HG03460 (cell line): ENCODE measurements at regions not wholly inside any gene's neighbourhood (a gene's known extent, or its start where the extent isn't known, plus 50 kb on each side); places are given as distances from the start of the nearest gene placed in this dataset.

Source experiments
- ATAC-seq: cut with Tn5 transposase; IDR thresholded peaks from one replicate; pipeline ENCODE4 v1.9.1; 2021; ENCODE audit not compliant: unreplicated experiment

GRCh38 chr2:123040506-123040905 lies 984.6 kb upstream of the CNTNAP5 start:
- ATAC-seq = no peak

GRCh38 chr2:123043458-123043857 lies 981.6 kb upstream of the CNTNAP5 start:
- no peak for ATAC-seq

- ATAC-seq = no peak
These were observed 979.4 kb upstream of the CNTNAP5 start for GRCh38 chr2:123045713-123046112.

- no peak for ATAC-seq
These were observed 977.9 kb upstream of the CNTNAP5 start for GRCh38 chr2:123047186-123047585.

GRCh38 chr2:123051136-123051535 lies 974.0 kb upstream of the CNTNAP5 start:
- ATAC-seq = no peak

GRCh38 chr2:123061534-123061933 lies 963.6 kb upstream of the CNTNAP5 start:
- no peak for ATAC-seq

GRCh38 chr2:123073371-123073770 lies 951.7 kb upstream of the CNTNAP5 start:
- no peak for ATAC-seq

- ATAC-seq = no peak
These were observed 951.1 kb upstream of the CNTNAP5 start for GRCh38 chr2:123073956-123074355.

- no peak for ATAC-seq
These were observed 948.0 kb upstream of the CNTNAP5 start for GRCh38 chr2:123077101-123077500.

- ATAC-seq = peak; percentile 76
These were observed 944.8 kb upstream of the CNTNAP5 start for GRCh38 chr2:123080331-123080730.

GRCh38 chr2:123085484-123085883 lies 939.6 kb upstream of the CNTNAP5 start:
- ATAC-seq = no peak

- no peak for ATAC-seq
These were observed 938.3 kb upstream of the CNTNAP5 start for GRCh38 chr2:123086613-123087385.

- no peak for ATAC-seq
These were observed 933.6 kb upstream of the CNTNAP5 start for GRCh38 chr2:123091471-123091870.

GRCh38 chr2:123093199-123093598 lies 931.9 kb upstream of the CNTNAP5 start:
- ATAC-seq = no peak

- ATAC-seq = no peak
These were observed 929.8 kb upstream of the CNTNAP5 start for GRCh38 chr2:123095219-123095835.

GRCh38 chr2:123098619-123099018 lies 926.5 kb upstream of the CNTNAP5 start:
- no peak for ATAC-seq

- no peak for ATAC-seq
These were observed 923.7 kb upstream of the CNTNAP5 start for GRCh38 chr2:123101434-123101833.

GRCh38 chr2:123103902-123104301 lies 921.2 kb upstream of the CNTNAP5 start:
- ATAC-seq = no peak

- ATAC-seq = no peak
These were observed 908.5 kb upstream of the CNTNAP5 start for GRCh38 chr2:123116595-123116994.

GRCh38 chr2:123127236-123127635 lies 897.9 kb upstream of the CNTNAP5 start:
- no peak for ATAC-seq

- no peak for ATAC-seq
These were observed 896.1 kb upstream of the CNTNAP5 start for GRCh38 chr2:123128951-123129350.

- ATAC-seq = no peak
These were observed 888.7 kb upstream of the CNTNAP5 start for GRCh38 chr2:123136419-123136818.

GRCh38 chr2:123144082-123144481 lies 881.0 kb upstream of the CNTNAP5 start:
- ATAC-seq = no peak
